Testis (tissue), 2 donors: ENCODE measurements at regions not wholly inside any gene's neighbourhood (a gene's known extent, or its start where the extent isn't known, plus 50 kb on each side); places are given as distances from the start of the nearest gene placed in this dataset.

Experiments used
- CTCF ChIP-seq, 3 experiments: fragments of 450-650 bp in 2 of 3; fragments of 200-600 bp in 1 of 3; sonication (generic) in 1 of 3; IDR thresholded peaks; one replicate each; pipeline ENCODE4 v1.5.1; 2016 to 2019; ENCODE audit warnings: antibody characterized with exemption in 3 of 3, mild to moderate bottlenecking in 2 of 3, moderate library complexity in 1 of 3
- POLR2A ChIP-seq: fragments of 450-650 bp; IDR thresholded peaks from one replicate; pipeline ENCODE4 v1.6.1; 2017; ENCODE audit warnings: antibody characterized with exemption, mild to moderate bottlenecking, moderate library complexity

GRCh38 chr13:33353210-33353609 lies 67.7 kb upstream of the STARD13 start:
- TF ChIP-seq CTCF (IDR thresholded peaks at IDR 0.05) = no peak
- no peak for TF ChIP-seq POLR2A
